Stimulated activated CD4-positive, alpha-beta T cell treated with anti-CD3 and anti-CD28 coated beads, Interleukin-4, amount 100 ng/mL, for 1 hour (primary cell): ENCODE measurements at regions not wholly inside any gene's neighbourhood (a gene's known extent, or its start where the extent isn't known, plus 50 kb on each side); places are given as distances from the start of the nearest gene placed in this dataset.
"Not testable (repeated sequence)": the region's sequence is repeated elsewhere in the genome, so short reads cannot be mapped to it uniquely, and the experiment has no call there.

ENCODE experiments used
- DNase-seq: peaks from one replicate; pipeline ENCODE4 v3.0.0-alpha.2; 2020

DNA sequence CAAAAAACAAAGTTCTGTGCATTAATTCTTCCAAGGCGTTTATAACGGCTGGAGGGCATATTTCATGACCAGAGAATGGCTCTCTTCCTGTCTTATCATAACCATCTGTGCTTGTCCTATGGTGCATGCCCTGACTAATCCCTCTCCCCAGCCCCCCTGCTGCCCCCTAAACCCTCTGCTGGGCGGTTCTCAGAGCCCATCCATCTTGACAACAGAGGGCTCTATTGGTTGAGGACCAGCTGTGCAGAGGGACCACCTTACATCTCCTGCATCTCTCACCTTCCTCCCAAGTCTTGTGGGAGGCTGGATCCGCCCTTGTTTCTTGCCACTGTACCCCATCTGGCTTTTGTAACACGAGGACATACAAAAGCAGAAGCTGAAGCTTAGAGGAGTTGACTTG lies 282.1 kb downstream of the MIAT start:
- no peak for DNase-seq

DNA sequence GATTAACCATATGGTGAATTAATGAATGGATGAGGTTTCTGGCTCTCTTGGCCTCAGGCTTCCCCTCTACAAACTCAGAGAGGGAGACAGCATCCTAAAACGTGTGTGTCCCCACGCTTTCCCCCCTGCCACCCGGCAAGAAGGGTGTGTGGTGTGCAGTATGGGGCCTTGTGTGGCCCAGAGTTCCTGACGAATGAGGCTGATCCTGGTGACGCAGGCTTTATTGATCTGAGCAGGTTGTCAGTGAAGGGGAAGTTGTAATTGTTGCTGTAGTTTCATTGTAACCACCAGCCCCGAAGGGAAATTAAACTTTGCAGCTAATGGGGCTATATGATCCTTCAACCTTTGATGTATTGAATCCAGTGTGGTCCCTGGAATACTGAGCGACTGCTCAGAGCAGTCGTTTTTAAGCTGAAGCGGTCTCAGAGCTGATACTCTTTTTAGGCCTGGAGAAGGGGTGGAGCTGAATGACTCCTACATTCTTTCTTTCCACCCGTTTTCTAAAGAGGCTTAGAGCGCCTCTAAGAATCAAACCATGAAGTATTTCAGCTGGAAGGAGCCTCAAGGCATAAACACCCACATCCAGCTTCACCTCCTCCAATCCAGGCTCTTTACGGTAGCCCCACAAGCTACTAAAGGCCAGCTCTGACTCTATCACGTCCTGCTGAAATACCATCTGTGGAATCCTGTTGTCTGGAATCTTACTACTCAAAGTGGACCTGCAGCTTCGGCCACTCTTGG lies 284.7 kb downstream of the MIAT start:
- DNase-seq, result no peak

DNA sequence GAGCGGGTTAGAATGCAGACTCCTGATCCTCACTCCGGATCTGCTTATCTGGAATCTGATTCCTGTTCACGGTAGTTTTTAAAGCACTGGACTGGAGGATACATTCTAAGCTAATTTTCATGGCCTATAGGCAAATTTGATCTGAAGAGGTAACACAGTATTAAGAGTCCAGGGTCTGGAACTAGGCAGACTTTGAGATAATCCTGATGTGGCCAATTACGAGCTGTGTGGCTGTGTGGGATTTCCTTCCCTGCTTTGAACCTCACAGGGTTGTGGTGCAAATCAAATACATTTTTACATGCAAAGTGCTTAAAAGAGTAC lies 285.2 kb downstream of the MIAT start:
- DNase-seq, result no peak

DNA sequence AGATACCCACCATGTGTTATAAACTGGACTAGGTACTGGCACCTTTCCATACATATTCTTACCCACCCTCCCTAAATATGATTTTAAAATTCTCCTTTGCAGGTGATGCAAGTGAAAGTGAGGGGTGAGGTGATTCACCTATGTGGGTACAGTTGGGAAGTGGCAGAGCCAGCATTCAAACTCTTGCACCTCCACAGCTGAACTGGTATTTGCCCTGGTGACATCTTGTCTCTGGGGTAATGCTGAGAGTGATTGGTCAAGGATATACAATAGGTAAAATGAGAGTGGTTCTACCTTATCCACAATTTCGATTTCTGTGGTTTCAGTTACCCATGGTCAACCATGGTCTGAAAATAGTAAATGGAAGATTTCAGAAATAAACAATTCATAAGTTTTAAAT lies 288.2 kb downstream of the MIAT start:
- DNase-seq, result no peak

DNA sequence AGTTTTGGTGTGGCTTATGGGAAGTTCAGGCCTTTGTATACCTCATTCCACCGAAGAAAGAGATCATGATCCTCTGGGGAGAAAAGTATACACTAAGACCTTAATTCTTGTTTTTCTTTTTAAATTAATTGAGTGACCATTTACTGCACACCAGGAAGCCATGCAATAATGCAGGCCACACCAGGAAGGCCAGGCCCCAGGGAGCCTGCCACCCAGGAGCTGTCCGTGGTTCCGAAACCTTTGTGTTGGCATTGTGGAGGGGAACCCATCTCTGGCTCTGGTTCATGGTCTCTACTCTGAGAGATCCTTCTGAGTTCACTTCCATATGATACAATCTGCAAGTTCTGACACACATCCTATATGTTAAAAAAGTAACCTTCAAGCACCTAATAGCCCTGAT lies 291.8 kb downstream of the MIAT start:
- no peak for DNase-seq

DNA sequence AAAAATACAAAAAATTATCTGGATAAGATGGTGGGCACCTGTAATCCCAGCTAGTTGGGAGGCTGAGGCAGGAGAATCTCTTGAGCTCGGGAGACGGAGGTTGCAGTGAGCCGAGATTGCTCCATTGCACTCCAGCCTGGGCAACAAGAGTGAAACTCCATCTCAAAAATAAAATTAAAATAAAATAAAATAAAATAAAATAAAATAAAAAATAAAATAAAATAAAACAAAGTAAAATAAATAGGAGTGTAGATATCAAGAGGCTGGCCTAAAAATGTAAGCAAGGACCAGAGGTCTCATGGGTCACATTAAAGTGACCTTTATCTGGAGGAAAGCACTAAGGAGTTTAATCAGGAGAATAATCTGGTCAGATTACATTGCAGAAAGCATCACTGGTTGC lies 293.8 kb downstream of the MIAT start:
- not testable (repeated sequence) for DNase-seq

DNA sequence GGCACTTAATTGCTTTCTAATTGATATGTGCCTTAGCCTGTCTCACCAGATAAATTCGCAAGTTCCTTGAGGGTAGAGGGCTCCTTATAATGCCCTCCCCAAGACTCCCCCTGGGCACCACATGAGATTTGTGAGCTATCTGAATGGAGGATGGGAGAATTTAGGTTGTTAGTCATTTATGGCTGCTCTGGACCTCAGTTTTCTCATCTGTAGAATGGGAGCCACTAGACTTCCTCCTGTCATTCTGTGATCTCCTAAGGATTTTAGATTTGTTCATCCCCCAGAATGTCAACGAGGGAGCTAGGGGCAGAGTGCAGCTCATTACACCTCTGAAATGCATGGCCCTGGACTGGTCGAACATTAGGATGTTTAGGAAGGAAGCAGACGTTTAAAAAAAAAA lies 294.6 kb downstream of the MIAT start:
- no peak for DNase-seq

DNA sequence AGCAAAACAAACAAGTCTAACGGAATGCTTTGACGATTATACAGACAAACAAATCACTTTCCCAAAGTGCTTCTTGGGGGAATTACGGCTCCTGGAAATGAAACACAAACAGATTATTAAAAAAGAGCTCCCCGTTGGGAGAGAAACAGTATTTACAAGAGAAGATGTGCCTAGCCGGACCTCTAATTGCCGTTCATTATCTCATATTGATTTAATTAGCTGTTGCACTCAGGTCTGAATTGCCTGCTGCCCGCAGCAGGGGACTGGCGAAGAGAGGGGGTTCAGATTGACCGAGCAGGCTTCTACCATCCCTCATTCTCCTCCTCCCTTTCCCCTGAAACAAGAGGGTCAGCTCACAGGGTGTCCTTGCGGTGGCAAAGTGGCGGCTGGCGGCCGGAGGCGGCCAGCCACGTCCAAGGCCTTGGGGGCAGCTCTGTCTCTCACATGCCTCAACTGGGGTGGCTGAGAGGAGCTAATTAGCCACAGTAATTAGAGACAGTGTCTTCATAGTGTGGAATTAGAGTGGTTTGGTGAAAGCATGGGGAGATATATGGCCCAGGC lies 295.1 kb downstream of the MIAT start:
- no peak for DNase-seq

DNA sequence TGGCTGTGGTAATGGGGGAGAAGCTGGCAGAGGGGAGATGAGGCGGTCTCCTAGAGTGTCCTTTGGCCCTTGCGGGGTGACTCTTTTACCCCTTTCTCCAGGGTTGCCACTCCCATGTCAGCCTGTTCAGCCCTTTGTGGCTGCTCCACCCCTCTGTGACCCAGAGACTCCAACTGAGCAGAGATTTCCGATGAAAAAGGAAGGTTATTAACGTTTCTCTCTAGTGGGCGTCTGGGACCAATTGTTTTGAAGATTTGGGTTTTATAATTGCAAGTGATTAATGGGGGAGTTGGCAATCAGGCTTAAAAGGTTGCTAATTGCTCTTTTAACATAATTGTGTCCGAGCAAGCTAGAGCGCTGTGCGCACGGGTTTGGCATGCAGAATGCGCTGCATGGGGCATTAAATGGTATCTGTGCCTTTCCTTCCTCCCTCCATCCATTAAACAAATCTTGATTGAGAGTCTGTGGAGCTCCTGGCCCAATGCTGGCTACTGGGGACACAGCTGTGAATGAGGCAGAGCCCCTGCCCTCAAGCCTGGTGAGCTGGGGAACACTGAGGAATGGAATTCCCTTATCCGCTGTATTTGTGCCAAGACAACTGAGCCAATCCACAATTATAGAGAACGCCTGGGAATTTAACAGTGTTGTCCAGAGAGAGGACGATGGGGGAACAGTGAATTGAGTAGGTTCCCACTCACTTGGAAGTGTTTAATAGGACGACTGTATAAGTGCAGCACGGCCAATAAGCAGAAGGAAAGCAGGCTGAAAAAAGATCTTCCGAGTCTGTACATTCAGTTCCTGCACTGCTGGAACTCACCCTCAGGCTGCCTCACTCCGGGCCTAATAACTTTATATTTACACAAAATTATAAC lies 295.9 kb downstream of the MIAT start:
- no peak for DNase-seq

DNA sequence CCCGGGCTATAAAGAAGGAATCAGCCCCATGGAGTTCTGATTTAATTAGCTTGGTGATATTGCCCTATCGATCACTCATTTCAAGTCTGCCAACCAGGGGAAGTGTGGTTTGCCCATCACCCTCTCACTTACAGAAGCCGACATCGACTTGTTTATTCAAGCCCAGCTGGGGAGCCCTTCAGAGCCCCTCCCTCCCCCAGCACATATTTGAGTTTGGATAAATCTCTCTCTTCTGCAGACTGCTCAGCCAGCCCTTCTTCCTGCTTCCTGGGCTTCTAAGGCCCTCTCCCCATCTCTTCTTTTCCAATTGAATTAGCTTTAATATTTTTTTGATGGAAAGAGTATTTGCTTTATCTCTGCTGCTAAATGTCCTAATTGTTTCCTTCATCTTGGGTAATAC lies 299.0 kb downstream of the MIAT start:
- DNase-seq, result no peak

DNA sequence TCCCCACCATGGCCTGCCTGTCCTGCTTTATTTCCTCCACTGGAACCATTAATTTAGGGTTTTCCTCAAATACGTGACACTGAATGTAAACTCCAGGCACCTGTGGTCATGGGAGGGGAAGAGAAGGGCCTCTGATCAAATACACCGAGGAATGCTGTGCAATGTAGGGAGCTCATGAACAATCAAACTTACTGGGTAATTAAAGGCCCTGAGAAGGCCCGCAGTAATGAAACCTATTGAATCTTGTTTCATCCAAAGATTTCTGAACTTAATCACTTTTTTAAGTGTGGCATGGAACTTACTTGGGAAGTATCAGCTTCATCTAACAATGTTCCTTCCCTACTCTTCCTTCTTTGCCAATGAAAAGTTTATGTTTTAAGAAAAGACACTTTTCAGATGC lies 299.8 kb downstream of the MIAT start:
- no peak for DNase-seq

DNA sequence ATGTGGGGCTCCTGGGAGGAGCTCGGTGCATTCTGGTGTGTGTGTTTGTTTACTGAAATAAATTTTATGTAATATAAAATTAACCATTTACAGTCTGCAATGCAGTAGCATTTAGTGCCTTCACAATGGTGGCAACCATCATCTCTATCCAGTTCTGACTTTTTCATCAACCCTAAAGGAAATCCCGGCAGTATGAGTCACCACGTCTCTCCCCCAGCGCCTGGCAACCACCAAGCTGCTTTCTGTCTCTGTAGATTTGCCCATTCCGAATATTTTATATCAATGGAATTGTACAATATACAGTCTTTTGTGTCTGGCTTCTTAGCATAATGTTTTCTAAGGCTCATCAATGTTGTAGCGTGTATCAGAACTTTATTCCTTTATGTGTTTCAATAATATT lies 300.5 kb downstream of the MIAT start:
- DNase-seq, result no peak

DNA sequence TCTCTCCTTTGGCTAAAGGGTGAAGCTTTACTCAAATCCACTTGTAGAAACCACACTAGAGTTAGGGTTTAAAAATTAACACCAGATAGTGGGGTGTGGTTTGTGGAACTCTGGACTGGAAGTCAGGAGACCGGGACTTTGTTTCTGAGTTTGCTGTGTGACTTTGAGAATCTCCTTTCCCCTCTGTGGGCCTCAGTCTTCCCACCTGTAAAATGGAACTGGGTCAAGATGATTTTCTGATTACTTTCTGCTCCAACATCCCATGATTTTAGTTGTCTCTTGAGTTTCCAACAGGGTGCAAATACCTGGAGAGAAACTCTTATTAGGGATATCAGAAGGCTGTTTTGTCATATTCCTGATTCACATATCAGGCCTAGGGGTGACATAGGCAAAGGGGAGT lies 301.0 kb downstream of the MIAT start:
- no peak for DNase-seq

DNA sequence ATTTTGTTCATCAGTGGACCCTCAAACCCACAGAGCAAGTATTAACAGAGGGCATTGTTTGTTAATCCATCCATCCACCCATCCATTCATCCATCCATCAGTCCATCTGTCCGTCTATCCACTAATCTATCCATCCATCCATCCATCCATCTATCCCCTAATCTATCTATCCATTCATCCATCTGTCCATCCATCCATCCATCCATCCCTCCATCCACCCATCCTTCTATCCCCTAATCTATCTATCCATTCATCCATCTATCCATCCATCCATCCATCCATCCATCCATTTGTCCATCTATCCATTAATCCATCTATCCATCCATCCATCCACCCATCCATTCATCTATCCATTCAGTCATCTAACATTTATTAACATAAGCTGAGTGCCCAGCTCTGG lies 307.3 kb downstream of the MIAT start:
- DNase-seq, result no peak

DNA sequence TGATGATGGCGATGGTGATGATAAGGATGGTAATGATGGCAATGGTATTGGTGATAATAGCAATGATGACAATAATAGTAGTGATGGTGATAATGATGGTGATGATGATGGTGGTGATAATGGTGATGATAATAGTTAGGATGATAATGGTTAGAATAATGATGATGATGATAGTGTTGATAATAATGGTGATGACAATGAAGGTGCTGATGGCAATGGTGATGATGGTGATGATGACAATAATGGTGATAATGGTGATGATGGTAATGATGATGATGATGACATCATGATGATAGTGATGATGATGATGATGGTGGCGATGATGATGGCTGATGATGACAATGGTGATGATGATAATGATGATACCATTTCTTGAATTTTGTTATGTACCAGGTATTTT lies 309.9 kb downstream of the MIAT start:
- no peak for DNase-seq

DNA sequence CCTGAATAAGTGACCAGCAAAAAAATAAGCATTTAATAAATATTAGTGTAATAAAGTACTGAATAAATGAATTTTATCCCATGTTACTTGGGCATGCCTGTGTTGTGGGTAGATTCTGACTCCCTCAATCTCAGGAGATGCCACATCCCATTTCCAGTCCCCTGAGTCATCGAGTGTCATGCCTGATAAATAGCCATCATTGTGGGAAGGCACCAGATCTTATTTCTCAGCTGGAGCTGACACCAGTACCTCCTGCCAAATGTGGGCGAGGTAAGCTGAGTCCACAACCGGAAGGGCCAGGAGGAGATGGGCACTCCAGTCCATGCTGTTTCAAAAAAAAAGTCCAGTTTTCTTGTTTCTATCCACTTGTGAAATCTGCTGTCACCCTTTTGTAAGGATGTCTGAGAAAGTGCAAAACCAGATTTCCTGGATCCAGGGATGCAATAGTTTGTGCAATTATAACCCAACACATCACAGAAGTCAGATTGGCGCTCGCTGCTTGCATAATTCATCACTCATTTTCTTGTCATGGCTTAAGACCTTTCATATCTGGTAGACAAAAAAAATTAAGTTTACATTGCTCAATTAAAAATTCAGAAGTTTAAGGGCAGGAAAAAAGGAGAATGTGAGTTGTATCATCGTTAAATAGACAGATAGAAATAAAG lies 311.6 kb downstream of the MIAT start:
- no peak for DNase-seq

DNA sequence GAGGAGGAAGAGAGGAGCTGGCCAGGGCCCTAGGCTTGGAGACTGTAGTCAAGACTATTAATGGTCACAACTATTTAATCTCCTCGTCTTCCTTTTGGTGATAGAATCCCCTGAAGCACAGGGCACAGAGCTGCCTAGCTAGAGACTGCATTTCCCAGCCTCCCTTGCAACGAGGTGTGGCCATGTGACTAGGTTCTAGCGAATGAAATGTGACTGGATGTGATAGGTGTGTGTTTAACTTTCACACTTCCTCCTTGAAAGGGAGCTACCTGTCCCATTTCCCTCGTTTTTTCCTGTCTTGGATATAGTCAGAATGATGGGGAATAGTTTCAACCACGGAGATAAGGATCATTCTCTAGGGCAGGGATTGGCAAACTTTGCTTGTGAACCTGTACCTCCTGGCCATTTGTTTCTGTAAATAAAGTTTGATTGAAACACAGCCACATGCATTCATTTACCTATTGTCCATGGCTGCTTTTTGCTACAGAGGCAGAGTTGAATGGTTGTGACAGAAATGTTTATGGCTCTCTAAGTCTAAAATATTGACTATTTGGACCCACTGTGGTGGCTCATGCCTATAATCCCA lies 313.5 kb downstream of the MIAT start:
- DNase-seq, result no peak

DNA sequence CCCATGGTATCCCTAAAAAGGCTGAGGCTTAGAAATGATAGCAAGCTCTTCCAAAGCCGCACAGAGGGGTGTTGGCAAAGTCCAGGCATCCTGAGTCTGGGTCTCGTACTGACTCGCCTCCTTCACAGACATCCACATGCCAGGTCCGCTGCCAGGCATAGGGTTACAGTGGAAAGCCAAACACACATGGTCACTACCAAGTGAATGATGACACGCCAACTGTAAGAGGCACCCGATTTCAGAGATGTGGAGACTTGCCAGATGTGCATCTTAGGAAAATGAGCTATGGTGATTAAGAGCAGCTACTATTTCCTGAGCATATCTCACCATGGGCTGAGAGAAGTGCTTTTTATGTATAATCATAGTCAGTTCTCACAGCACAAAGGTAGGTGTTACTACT lies 314.9 kb downstream of the MIAT start:
- no peak for DNase-seq

DNA sequence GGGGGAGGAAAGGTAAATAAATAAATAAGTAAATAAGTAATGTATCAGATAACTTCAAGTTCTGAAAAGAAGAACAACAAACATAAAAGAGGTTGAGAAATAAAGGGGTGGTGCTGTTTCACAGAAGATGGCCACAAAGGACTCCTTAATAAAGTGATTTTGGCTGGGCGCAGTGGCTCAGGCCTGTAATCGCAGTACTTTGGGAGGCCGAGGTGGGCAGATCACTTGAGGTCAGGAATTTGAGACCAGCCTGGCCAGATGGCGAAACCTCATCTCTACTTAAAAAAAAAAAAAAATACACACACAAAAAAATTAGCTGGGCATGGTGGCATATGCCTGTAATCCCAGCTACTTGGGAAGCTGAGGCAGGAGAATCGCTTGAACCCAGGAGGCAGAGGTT lies 315.5 kb downstream of the MIAT start:
- not testable (repeated sequence) for DNase-seq

DNA sequence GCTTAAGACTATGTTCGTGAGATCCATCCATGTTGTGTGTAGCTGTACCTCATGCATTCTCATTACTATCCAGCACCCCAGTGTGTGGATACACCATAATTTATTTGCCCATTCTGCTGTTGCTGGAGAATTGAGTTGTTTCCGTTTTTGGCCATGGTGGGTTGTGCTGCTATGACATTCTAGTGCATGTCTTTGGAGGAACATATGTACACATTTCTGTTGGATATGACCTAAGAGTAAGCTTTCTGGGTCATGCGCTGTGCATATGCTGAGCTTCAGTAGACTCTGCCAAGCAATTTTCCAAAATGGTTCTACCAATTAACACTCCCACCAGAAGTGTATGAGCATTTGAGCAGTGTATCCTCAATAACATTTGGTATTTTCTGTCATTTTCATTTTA lies 316.6 kb downstream of the MIAT start:
- DNase-seq, result no peak

DNA sequence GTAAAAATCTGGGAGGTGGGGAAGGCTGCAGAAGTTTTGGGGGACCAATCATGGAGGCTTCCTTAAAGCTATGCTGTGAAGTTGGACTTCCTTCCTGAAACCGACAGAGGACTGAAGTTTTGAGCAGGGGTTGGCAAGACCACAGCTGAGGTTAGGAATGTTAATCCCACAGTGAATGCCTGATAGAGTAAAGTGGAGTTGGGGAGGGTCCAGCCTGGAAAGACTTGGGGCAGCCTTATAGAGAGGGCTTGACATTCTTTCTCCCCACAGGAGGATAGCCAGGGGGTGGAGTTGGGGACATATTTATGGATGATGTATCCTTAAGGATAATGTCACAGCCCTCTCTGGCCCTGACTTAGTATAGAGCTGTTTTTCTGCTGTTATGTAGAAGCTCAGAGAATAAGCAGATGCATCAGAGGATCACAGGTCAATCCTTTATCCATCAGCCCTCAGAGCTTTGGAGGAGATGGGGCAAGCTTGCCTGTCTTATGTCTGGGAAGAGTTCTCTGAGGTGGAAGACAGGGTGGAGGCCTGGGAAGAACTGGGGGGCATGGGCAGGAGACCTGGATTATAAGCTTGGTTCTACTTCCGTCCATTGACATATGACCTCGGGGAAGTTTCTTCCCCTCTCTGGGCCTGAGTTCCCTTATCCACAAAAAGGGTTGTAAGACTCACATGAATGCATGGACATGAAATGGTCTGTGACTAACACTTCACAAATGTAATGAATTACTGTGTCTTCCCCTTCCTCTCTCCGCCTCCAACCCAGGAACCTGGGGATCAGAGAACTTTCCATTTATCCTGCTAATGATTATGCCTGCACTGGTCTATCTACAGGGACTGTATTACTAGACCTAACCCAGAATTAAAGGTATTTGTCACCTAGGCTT lies 317.8 kb downstream of the MIAT start:
- no peak for DNase-seq

DNA sequence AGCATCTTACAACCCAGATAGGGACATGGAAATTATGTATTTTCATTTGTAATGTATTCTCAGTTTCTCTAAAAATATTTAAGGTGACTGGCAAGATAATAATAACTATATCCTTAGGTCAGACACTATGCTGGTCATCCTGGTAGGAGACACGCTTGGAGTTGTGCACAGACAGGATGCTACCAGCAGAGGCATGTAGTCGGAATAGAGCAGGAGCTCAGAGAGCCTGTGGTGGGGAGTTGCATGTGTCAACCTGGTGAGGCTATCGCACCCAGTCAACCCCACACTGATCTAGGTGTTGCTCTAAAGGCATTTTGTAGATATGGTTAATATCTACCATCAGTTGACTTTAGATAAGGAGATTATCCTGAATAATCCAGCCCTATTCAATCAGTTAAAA lies 318.5 kb downstream of the MIAT start:
- DNase-seq, result no peak
